PC-9 (cell line): ENCODE measurements at regions not wholly inside any gene's neighbourhood (a gene's known extent, or its start where the extent isn't known, plus 50 kb on each side); places are given as distances from the start of the nearest gene placed in this dataset.

Source experiments
- EZH2 ChIP-seq: fragments of 200-600 bp; sonication (generic); IDR thresholded peaks from 2 replicates; pipeline ENCODE4 v1.8.0; 2017; ENCODE audit warnings: antibody characterized with exemption, low read depth
- TF ChIP-seq, protein P1 (sequence below): fragments of 200-600 bp; sonication (generic); conservative IDR thresholded peaks from 2 replicates; pipeline ENCODE4 v1.6.1; 2017; ENCODE audit warnings: mixed run types, antibody characterized with exemption, mild to moderate bottlenecking, moderate library complexity

DNA sequence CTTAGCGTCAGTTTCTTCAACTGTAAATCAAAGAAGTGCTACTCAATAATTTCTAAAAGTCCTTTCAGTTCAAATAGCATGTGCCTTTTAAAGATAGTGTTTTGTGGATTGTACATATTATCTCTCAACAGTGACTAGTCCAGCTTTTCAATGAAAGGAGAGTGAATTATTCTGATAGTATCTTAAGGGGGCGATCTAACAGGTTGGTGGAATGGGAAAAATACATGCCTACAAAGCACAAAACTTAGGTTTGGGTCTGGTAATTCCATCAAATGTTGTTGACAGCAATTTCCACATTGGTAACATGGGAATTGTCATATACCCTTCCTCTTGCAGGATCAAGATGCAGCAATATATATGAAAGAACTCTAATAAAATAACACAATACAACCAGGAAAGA, 50.1 kb upstream of the HDGFL1 start:
- TF ChIP-seq, protein P1, sequence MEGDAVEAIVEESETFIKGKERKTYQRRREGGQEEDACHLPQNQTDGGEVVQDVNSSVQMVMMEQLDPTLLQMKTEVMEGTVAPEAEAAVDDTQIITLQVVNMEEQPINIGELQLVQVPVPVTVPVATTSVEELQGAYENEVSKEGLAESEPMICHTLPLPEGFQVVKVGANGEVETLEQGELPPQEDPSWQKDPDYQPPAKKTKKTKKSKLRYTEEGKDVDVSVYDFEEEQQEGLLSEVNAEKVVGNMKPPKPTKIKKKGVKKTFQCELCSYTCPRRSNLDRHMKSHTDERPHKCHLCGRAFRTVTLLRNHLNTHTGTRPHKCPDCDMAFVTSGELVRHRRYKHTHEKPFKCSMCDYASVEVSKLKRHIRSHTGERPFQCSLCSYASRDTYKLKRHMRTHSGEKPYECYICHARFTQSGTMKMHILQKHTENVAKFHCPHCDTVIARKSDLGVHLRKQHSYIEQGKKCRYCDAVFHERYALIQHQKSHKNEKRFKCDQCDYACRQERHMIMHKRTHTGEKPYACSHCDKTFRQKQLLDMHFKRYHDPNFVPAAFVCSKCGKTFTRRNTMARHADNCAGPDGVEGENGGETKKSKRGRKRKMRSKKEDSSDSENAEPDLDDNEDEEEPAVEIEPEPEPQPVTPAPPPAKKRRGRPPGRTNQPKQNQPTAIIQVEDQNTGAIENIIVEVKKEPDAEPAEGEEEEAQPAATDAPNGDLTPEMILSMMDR, result no peak
- TF ChIP-seq EZH2, result no peak
